GM21447 (cell line): ENCODE measurements at regions not wholly inside any gene's neighbourhood (a gene's known extent, or its start where the extent isn't known, plus 50 kb on each side); places are given as distances from the start of the nearest gene placed in this dataset.

ENCODE experiments used
- ATAC-seq: cut with Tn5 transposase; IDR thresholded peaks from one replicate; pipeline ENCODE4 v1.9.1; 2021; ENCODE audit not compliant: unreplicated experiment

- ATAC-seq: no peak
Observed at GRCh38 chr2:6644261-6644660, 221.4 kb downstream of the CMPK2 start.

GRCh38 chr2:6645004-6645403 is 220.7 kb downstream of the CMPK2 start:
- no peak for ATAC-seq

- ATAC-seq: no peak
Observed at GRCh38 chr2:6645672-6646071, 220.0 kb downstream of the CMPK2 start.

- ATAC-seq: no peak
Observed at GRCh38 chr2:6647046-6647445, 218.7 kb downstream of the CMPK2 start.

GRCh38 chr2:6648596-6649247 is 217.0 kb downstream of the CMPK2 start:
- ATAC-seq: no peak

GRCh38 chr2:6650311-6650710 is 215.4 kb downstream of the CMPK2 start:
- no peak for ATAC-seq

- ATAC-seq: no peak
Observed at GRCh38 chr2:6652251-6652650, 213.5 kb downstream of the CMPK2 start.

- no peak for ATAC-seq
Observed at GRCh38 chr2:6653281-6653750, 212.4 kb downstream of the CMPK2 start.

- ATAC-seq: no peak
Observed at GRCh38 chr2:6654279-6654678, 211.4 kb downstream of the CMPK2 start.

GRCh38 chr2:6656633-6657032 is 209.1 kb downstream of the CMPK2 start:
- no peak for ATAC-seq

- ATAC-seq: no peak
Observed at GRCh38 chr2:6657136-6657535, 208.6 kb downstream of the CMPK2 start.

- ATAC-seq: peak; percentile 92
Observed at GRCh38 chr2:6657855-6658254, 207.9 kb downstream of the CMPK2 start.

GRCh38 chr2:6664332-6665061 is 201.2 kb downstream of the CMPK2 start:
- no peak for ATAC-seq

GRCh38 chr2:6665093-6666045 is 200.3 kb downstream of the CMPK2 start:
- no peak for ATAC-seq

GRCh38 chr2:6667326-6667725 is 198.4 kb downstream of the CMPK2 start:
- no peak for ATAC-seq

- ATAC-seq: no peak
Observed at GRCh38 chr2:6671913-6672312, 193.8 kb downstream of the CMPK2 start.

GRCh38 chr2:6674381-6674780 is 191.3 kb downstream of the CMPK2 start:
- no peak for ATAC-seq

- no peak for ATAC-seq
Observed at GRCh38 chr2:6675791-6676190, 189.9 kb downstream of the CMPK2 start.

GRCh38 chr2:6676241-6676640 is 189.5 kb downstream of the CMPK2 start:
- no peak for ATAC-seq

GRCh38 chr2:6676776-6677175 is 188.9 kb downstream of the CMPK2 start:
- no peak for ATAC-seq

GRCh38 chr2:6679471-6679870 is 186.2 kb downstream of the CMPK2 start:
- ATAC-seq: no peak
